MCF 10A (cell line): ENCODE measurements at regions not wholly inside any gene's neighbourhood (a gene's known extent, or its start where the extent isn't known, plus 50 kb on each side); places are given as distances from the start of the nearest gene placed in this dataset.

Experiments used
- BruUV-seq: library from RNA; stranded (reverse); fragments of 400-500 nt; replicated peaks from 2 replicates; lab custom pipeline; 2021; lab: Mats Ljungman, UMichigan
- CTCF ChIA-PET: fragments of 300-600 bp; sonication (Branson Sonifier 250); formaldehyde crosslinking; extraction: SDS; loops from one replicate; lab custom pipeline; 2021; ENCODE audit warnings: antibody characterized with exemption, inconsistent platforms; lab: Yijun Ruan, JAX
- POLR2A ChIA-PET: fragments of 300-600, 350-650 bp; sonication (Branson Sonifier 250); formaldehyde crosslinking; extraction: SDS; loops from one replicate; lab custom pipeline; 2020; ENCODE audit warnings: antibody characterized with exemption, inconsistent platforms; lab: Yijun Ruan, JAX
- DNase-seq: peaks from one replicate; pipeline ENCODE4 v3.0.0-alpha.2; 2018; ENCODE audit not compliant: unreplicated experiment
- H3K27ac Mint-ChIP-seq: one replicate; pipeline ENCODE4 v1.8.0; 2022; ENCODE audit warnings: mild to moderate bottlenecking, low read depth, mixed read lengths; ENCODE audit not compliant: unreplicated experiment
- H3K27me3 Mint-ChIP-seq: one replicate; pipeline ENCODE4 v1.8.0; 2022; ENCODE audit warnings: mixed read lengths; ENCODE audit not compliant: insufficient read depth, unreplicated experiment
- H3K36me3 Mint-ChIP-seq: one replicate; pipeline ENCODE4 v1.8.0; 2022; ENCODE audit warnings: mild to moderate bottlenecking, moderate library complexity, mixed read lengths; ENCODE audit not compliant: insufficient read depth, unreplicated experiment
- H3K4me1 Mint-ChIP-seq: one replicate; pipeline ENCODE4 v1.8.0; 2022; ENCODE audit warnings: mixed read lengths; ENCODE audit not compliant: insufficient read depth, unreplicated experiment
- H3K4me3 Mint-ChIP-seq: one replicate; pipeline ENCODE4 v1.8.0; 2022; ENCODE audit warnings: mild to moderate bottlenecking, moderate library complexity, mixed read lengths; ENCODE audit not compliant: unreplicated experiment
- H3K9me3 Mint-ChIP-seq: one replicate; pipeline ENCODE4 v1.8.0; 2022; ENCODE audit warnings: mixed read lengths; ENCODE audit not compliant: unreplicated experiment
- intact Hi-C: fragments of 100-400 bp; cut with micrococcal nuclease; formaldehyde crosslinking; loops from 2 replicates; pipeline ENCODE4 v1.14.1; 2022
- TF ChIP-seq, protein P1 (sequence below): fragments of 200-600 bp; IDR thresholded peaks from one replicate; pipeline ENCODE4 v1.8.0; 2022; ENCODE audit warnings: antibody characterized with exemption, mild to moderate bottlenecking; ENCODE audit not compliant: unreplicated experiment

DNA sequence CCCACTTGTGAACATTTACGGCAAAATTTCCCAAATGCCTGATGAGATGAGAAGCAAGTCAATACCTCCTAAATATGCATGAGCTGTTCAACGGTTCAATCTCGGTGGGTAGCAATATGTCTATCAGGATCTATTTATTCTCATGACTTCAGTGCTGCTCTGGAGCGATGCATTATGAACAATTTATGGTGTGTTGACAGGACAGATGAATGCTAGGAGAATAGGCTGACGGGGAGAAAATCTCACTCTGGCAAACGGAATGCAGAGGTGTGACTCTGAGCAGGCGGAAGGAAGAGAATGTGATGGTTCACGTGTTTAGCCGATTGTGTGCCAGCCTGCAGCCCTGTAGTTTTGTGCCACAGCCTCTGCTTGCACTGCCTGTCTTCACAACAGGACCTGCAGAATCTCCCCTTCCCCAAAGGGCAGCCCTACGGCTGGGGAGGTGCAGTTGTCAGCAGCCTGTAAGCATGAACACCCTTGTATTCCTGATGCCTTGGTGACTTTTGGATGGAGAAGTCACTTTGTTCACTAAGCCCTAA lies 345.2 kb downstream of the PHKB start:
- no TSS peak for BruUV-seq
- no peak overlapping the region for H3K27ac Mint-ChIP-seq
- no peak for DNase-seq
- H3K27me3 Mint-ChIP-seq = no peaks in the 10 kb centered on the region
- ChIA-PET POLR2A (no interaction called here), CTCF (no interaction called here)
- H3K4me3 Mint-ChIP-seq = no peak overlapping the region
- H3K9me3 Mint-ChIP-seq = peaks cover under 1% of the 10 kb centered on the region
- no peaks in the 10 kb centered on the region for H3K4me1 Mint-ChIP-seq
- H3K36me3 Mint-ChIP-seq = no peaks in the 10 kb centered on the region
- TF ChIP-seq, protein P1, sequence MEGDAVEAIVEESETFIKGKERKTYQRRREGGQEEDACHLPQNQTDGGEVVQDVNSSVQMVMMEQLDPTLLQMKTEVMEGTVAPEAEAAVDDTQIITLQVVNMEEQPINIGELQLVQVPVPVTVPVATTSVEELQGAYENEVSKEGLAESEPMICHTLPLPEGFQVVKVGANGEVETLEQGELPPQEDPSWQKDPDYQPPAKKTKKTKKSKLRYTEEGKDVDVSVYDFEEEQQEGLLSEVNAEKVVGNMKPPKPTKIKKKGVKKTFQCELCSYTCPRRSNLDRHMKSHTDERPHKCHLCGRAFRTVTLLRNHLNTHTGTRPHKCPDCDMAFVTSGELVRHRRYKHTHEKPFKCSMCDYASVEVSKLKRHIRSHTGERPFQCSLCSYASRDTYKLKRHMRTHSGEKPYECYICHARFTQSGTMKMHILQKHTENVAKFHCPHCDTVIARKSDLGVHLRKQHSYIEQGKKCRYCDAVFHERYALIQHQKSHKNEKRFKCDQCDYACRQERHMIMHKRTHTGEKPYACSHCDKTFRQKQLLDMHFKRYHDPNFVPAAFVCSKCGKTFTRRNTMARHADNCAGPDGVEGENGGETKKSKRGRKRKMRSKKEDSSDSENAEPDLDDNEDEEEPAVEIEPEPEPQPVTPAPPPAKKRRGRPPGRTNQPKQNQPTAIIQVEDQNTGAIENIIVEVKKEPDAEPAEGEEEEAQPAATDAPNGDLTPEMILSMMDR = no peak
- intact Hi-C loops = no loop called here

GRCh38 chr16:47787696-47788095 lies 326.6 kb downstream of the PHKB start:
- intact Hi-C loops = no loop called here
- Mint-ChIP-seq H3K4me3 (no peak overlapping the region), H3K27ac (no peak overlapping the region), H3K4me1 (no peaks in the 10 kb centered on the region), H3K9me3 (peaks cover 15% of the 10 kb centered on the region), H3K36me3 (no peaks in the 10 kb centered on the region), H3K27me3 (no peaks in the 10 kb centered on the region)
- TF ChIP-seq, protein P1 = no peak
- ChIA-PET POLR2A (no interaction called here), CTCF (no interaction called here)
- DNase-seq = peak; percentile 30
- no TSS peak for BruUV-seq

DNA sequence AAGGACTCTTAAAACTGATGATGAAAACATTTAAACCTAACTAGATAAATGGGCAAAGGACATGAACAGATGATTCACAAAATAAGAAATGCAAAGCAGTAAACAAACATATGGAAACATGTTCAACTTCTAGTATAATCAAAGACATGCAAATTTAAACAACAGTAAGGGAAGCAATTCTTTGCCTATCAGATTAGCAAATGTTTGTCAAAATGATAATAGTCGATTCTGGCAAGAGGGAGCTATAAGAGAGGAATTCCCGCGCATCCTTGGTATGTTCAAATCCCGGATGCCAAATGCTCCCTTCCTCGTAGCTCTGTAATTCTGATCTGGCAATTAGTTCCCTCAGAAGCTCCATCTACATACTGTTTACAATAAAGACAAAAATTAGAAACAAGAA lies 320.5 kb downstream of the PHKB start:
- Mint-ChIP-seq H3K36me3 (no peaks in the 10 kb centered on the region), H3K4me1 (peaks cover 26% of the 10 kb centered on the region), H3K27me3 (no peaks in the 10 kb centered on the region), H3K27ac (no peak overlapping the region), H3K9me3 (peaks cover 1% of the 10 kb centered on the region), H3K4me3 (no peak overlapping the region)
- BruUV-seq = no TSS peak
- ChIA-PET CTCF (interaction anchor here (0.7 kb wide), 1 partner anchor 338 kb away, joined by 4 read pairs; no protein-coding TSS in a partner anchor), POLR2A (no interaction called here)
- DNase-seq = no peak
- intact Hi-C loops = no loop called here
- TF ChIP-seq, protein P1 = no peak

- Mint-ChIP-seq H3K27ac (no peak overlapping the region), H3K27me3 (no peaks in the 10 kb centered on the region), H3K9me3 (peaks cover 8% of the 10 kb centered on the region), H3K36me3 (no peaks in the 10 kb centered on the region), H3K4me3 (no peak overlapping the region), H3K4me1 (peaks cover 32% of the 10 kb centered on the region)
- POLR2A ChIA-PET = no interaction called here
- intact Hi-C loops = no loop called here
- no peak for DNase-seq
- TF ChIP-seq, protein P1 = no peak
- CTCF ChIA-PET = no interaction called here
- no TSS peak for BruUV-seq
Observed at GRCh38 chr16:47780213-47780875, 319.2 kb downstream of the PHKB start.
